ENCODE measurements at regions not wholly inside any gene's neighbourhood (a gene's known extent, or its start where the extent isn't known, plus 50 kb on each side); places are given as distances from the start of the nearest gene placed in this dataset.

GRCh38 chr9:2341956-2342355 lies 279.6 kb upstream of the VLDLR start:
- no peak for DNase-seq (ENCODE audit: low spot score)
- H3K4me3 Mint-ChIP-seq (ENCODE audit: unreplicated experiment) = no peak overlapping the region
- peaks cover 3% of the 10 kb centered on the region for H3K4me1 Mint-ChIP-seq (ENCODE audit: low read depth)
- no peaks in the 10 kb centered on the region for H3K36me3 Mint-ChIP-seq (ENCODE audit: low read depth)
- no peaks in the 10 kb centered on the region for H3K27me3 Mint-ChIP-seq (ENCODE audit: low read depth)
- TF ChIP-seq, protein P1, sequence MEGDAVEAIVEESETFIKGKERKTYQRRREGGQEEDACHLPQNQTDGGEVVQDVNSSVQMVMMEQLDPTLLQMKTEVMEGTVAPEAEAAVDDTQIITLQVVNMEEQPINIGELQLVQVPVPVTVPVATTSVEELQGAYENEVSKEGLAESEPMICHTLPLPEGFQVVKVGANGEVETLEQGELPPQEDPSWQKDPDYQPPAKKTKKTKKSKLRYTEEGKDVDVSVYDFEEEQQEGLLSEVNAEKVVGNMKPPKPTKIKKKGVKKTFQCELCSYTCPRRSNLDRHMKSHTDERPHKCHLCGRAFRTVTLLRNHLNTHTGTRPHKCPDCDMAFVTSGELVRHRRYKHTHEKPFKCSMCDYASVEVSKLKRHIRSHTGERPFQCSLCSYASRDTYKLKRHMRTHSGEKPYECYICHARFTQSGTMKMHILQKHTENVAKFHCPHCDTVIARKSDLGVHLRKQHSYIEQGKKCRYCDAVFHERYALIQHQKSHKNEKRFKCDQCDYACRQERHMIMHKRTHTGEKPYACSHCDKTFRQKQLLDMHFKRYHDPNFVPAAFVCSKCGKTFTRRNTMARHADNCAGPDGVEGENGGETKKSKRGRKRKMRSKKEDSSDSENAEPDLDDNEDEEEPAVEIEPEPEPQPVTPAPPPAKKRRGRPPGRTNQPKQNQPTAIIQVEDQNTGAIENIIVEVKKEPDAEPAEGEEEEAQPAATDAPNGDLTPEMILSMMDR (IDR thresholded peaks at IDR 0.05) = no peak
- H3K9me3 Mint-ChIP-seq (ENCODE audit: low read depth) = no peaks in the 10 kb centered on the region
- no peak overlapping the region for H3K27ac Mint-ChIP-seq (ENCODE audit: unreplicated experiment)

- Mint-ChIP-seq H3K36me3 (ENCODE audit: low read depth) (peaks cover 2% of the 10 kb centered on the region), H3K27ac (ENCODE audit: unreplicated experiment) (no peak overlapping the region), H3K27me3 (ENCODE audit: low read depth) (no peaks in the 10 kb centered on the region), H3K9me3 (ENCODE audit: low read depth) (peaks cover 15% of the 10 kb centered on the region), H3K4me3 (ENCODE audit: unreplicated experiment) (no peak overlapping the region), H3K4me1 (ENCODE audit: low read depth) (peaks cover 3% of the 10 kb centered on the region)
- no peak for DNase-seq (ENCODE audit: low spot score)
- TF ChIP-seq, protein P1 (IDR thresholded peaks at IDR 0.05) = no peak
These were observed 277.8 kb upstream of the VLDLR start for GRCh38 chr9:2343756-2344155.

GRCh38 chr9:2344436-2344835 lies 277.2 kb upstream of the VLDLR start:
- Mint-ChIP-seq H3K4me3 (ENCODE audit: unreplicated experiment) (no peak overlapping the region), H3K9me3 (ENCODE audit: low read depth) (peaks cover 20% of the 10 kb centered on the region), H3K36me3 (ENCODE audit: low read depth) (peaks cover 2% of the 10 kb centered on the region), H3K27ac (ENCODE audit: unreplicated experiment) (no peak overlapping the region), H3K27me3 (ENCODE audit: low read depth) (no peaks in the 10 kb centered on the region), H3K4me1 (ENCODE audit: low read depth) (peaks cover 3% of the 10 kb centered on the region)
- TF ChIP-seq, protein P1 (IDR thresholded peaks at IDR 0.05) = no peak
- no peak for DNase-seq (ENCODE audit: low spot score)

GRCh38 chr9:2345013-2345412 lies 276.6 kb upstream of the VLDLR start:
- H3K36me3 Mint-ChIP-seq (ENCODE audit: low read depth) = peaks cover 2% of the 10 kb centered on the region
- H3K27ac Mint-ChIP-seq (ENCODE audit: unreplicated experiment) = no peak overlapping the region
- TF ChIP-seq, protein P1 (IDR thresholded peaks at IDR 0.05) = no peak

GRCh38 chr9:2346277-2346913 lies 275.2 kb upstream of the VLDLR start:
- Mint-ChIP-seq H3K4me1 (ENCODE audit: low read depth) (peaks cover 3% of the 10 kb centered on the region), H3K4me3 (ENCODE audit: unreplicated experiment) (no peak overlapping the region)

More at GRCh38 chr9:2345013-2345412, 276.6 kb upstream of the VLDLR start:
- no peak overlapping the region for H3K4me3 Mint-ChIP-seq (ENCODE audit: unreplicated experiment)
- no peak for DNase-seq (ENCODE audit: low spot score)
- H3K9me3 Mint-ChIP-seq (ENCODE audit: low read depth) = peaks cover 22% of the 10 kb centered on the region
- peaks cover 3% of the 10 kb centered on the region for H3K4me1 Mint-ChIP-seq (ENCODE audit: low read depth)
- no peaks in the 10 kb centered on the region for H3K27me3 Mint-ChIP-seq (ENCODE audit: low read depth)

More at GRCh38 chr9:2346277-2346913, 275.2 kb upstream of the VLDLR start:
- no peaks in the 10 kb centered on the region for H3K27me3 Mint-ChIP-seq (ENCODE audit: low read depth)
- DNase-seq (ENCODE audit: low spot score) = no peak
- H3K9me3 Mint-ChIP-seq (ENCODE audit: low read depth) = peaks cover 25% of the 10 kb centered on the region
- TF ChIP-seq, protein P1 (IDR thresholded peaks at IDR 0.05) = no peak
- H3K36me3 Mint-ChIP-seq (ENCODE audit: low read depth) = peaks cover 2% of the 10 kb centered on the region
- no peak overlapping the region for H3K27ac Mint-ChIP-seq (ENCODE audit: unreplicated experiment)

Measured in chondrocyte (in vitro differentiated cells).